ENCODE measurements at regions not wholly inside any gene's neighbourhood (a gene's known extent, or its start where the extent isn't known, plus 50 kb on each side); places are given as distances from the start of the nearest gene placed in this dataset.

- TF ChIP-seq PHF8 (IDR thresholded peaks at IDR 0.05; ENCODE audit: borderline replicate concordance, low read depth) (no peak), POLR2A (IDR thresholded peaks at IDR 0.05; ENCODE audit: low read length) (no peak), RAD21 (conservative IDR thresholded peaks at IDR 0.05 in 1 of 2, IDR thresholded peaks at IDR 0.05 in 1 of 2) (no peak), CTCF (IDR thresholded peaks at IDR 0.05) (no peak)
These were observed 118.5 kb upstream of the GPC6 start for GRCh38 chr13:93108111-93108601.

Measured in A549 (cell line).